HepG2 (cell line): ENCODE measurements at regions not wholly inside any gene's neighbourhood (a gene's known extent, or its start where the extent isn't known, plus 50 kb on each side); places are given as distances from the start of the nearest gene placed in this dataset.

Experiments used
- ATAC-seq: fragments of 200-7000 bp; cut with Tn5 transposase; 3 replicates; pipeline ENCODE4 v1.9.1; 2020; ENCODE audit warnings: mild to moderate bottlenecking, moderate library complexity
- BruUV-seq: library from RNA; stranded (reverse); fragments of 400-500 nt; replicated peaks from 2 replicates; lab custom pipeline; 2021; lab: Mats Ljungman, UMichigan
- CTCF ChIA-PET: fragments of 300-600 bp; formaldehyde crosslinking; extraction: SDS; loops from one replicate; lab custom pipeline; 2021; ENCODE audit warnings: low total read pairs, inconsistent platforms, low intra/inter-chr PET ratio; lab: Yijun Ruan, JAX
- POLR2A ChIA-PET: fragments of 350-600 bp; sonication (Branson Sonifier 250); formaldehyde crosslinking; loops from one replicate; lab custom pipeline; 2020; ENCODE audit warnings: antibody characterized with exemption, inconsistent platforms; lab: Yijun Ruan, JAX
- DNase-seq: peaks from one replicate; pipeline ENCODE4 v3.0.0-alpha.2; 2015; ENCODE audit warnings: low spot score
- FAIRE-seq: peaks from 3 replicates; lab custom pipeline; 2011; peaks lifted over from hg19 to GRCh38; lab: Jason Lieb, UNC
- H2AFZ ChIP-seq: one replicate; pipeline ENCODE4 v1.6.1; 2011; ENCODE audit warnings: low read length, inconsistent platforms
- H3K27ac ChIP-seq: fragments of 300-600 bp; 3 replicates; pipeline ENCODE4 v1.8.0; 2011; ENCODE audit warnings: mixed run types, mild to moderate bottlenecking, mixed read lengths, low read length, inconsistent platforms; ENCODE audit not compliant: insufficient read depth; ENCODE audit errors: extremely low read length
- H3K27me3 ChIP-seq, 2 experiments: fragments of 200-600 bp in 1 of 2; 2 replicates in 1 of 2; 3 replicates in 1 of 2; pipeline versions ENCODE4 v1.6.0 to v1.8.0; 2011; ENCODE audit warnings: low read length in 2 of 2, mild to moderate bottlenecking in 2 of 2, moderate library complexity in 2 of 2, inconsistent platforms in 1 of 2; ENCODE audit not compliant: insufficient read depth in 2 of 2, control insufficient read depth in 1 of 2
- H3K36me3 ChIP-seq, 2 experiments: fragments of 200-600 bp in 1 of 2; replicated peaks in 1 of 2; 2 replicates in 1 of 2; 3 replicates in 1 of 2; pipeline versions ENCODE4 v1.5.1 to v1.8.0; 2011; ENCODE audit warnings: low read length in 2 of 2, inconsistent platforms in 1 of 2; ENCODE audit not compliant: insufficient read depth in 2 of 2, control insufficient read depth in 1 of 2
- H3K4me1 ChIP-seq: 2 replicates; pipeline ENCODE4 v1.5.1; 2012; ENCODE audit warnings: low read length, inconsistent platforms; ENCODE audit not compliant: insufficient read depth
- H3K4me2 ChIP-seq: 2 replicates; pipeline ENCODE4 v1.6.0; 2011; ENCODE audit warnings: low read depth, low read length, inconsistent platforms
- H3K4me3 ChIP-seq, 3 experiments: fragments of 200-600 bp in 1 of 3; sonication (generic), shearing (Covaris generic) in 1 of 3; replicated peaks in 1 of 3; 2 replicates each; pipeline ENCODE4 v1.5.1; 2011 to 2016; ENCODE audit warnings: low read length in 3 of 3, inconsistent platforms in 2 of 3, low read depth in 2 of 3, mild to moderate bottlenecking in 2 of 3, control low read depth in 1 of 3, mixed read lengths in 1 of 3; ENCODE audit not compliant: insufficient read depth in 1 of 3
- H3K79me2 ChIP-seq: one replicate; pipeline ENCODE4 v1.6.1; 2011; ENCODE audit warnings: low read length, inconsistent platforms; ENCODE audit not compliant: insufficient read depth
- H3K9ac ChIP-seq: 2 replicates; pipeline ENCODE4 v1.6.0; 2011; ENCODE audit warnings: mild to moderate bottlenecking, low read depth, low read length, inconsistent platforms; ENCODE audit not compliant: insufficient read depth
- H3K9me3 ChIP-seq: 2 replicates; pipeline ENCODE4 v1.5.1; 2012; ENCODE audit warnings: mild to moderate bottlenecking, low read length
- H4K20me1 ChIP-seq: 2 replicates; pipeline ENCODE4 v1.6.0; 2011; ENCODE audit warnings: inconsistent platforms, mild to moderate bottlenecking, low read length, moderate library complexity; ENCODE audit not compliant: insufficient read depth
- AGO1 ChIP-seq: fragments of 200-400 bp; formaldehyde crosslinking; IDR thresholded peaks from 2 replicates; pipeline ENCODE4 v1.6.1; 2017; ENCODE audit warnings: mild to moderate bottlenecking, low read depth, low read length, moderate library complexity; ENCODE audit not compliant: poor library complexity, severe bottlenecking
- ARHGAP35 ChIP-seq: sonication (generic); formaldehyde crosslinking; IDR thresholded peaks from 2 replicates; pipeline ENCODE4 v1.9.0; 2022; ENCODE audit warnings: mild to moderate bottlenecking, inconsistent platforms, moderate library complexity, missing genetic modification reagents, borderline replicate concordance
- ATRX ChIP-seq: sonication (generic); formaldehyde crosslinking; IDR thresholded peaks from 2 replicates; pipeline ENCODE4 v1.4.0; 2020; ENCODE audit warnings: missing genetic modification reagents, borderline replicate concordance
- CHCHD3 ChIP-seq: sonication (generic); formaldehyde crosslinking; IDR thresholded peaks from 2 replicates; pipeline ENCODE4 v1.8.0; 2022; ENCODE audit warnings: mild to moderate bottlenecking, missing genetic modification reagents, moderate library complexity
- FOXA1 ChIP-seq, 2 experiments: fragments of 450-650 bp in 1 of 2; sonication (generic) in 1 of 2; formaldehyde crosslinking in 1 of 2; IDR thresholded peaks; 2 replicates each; pipeline versions ENCODE4 v1.4.0 to v1.6.1; 2016 to 2020; ENCODE audit warnings: missing genetic modification reagents in 1 of 2
- GZF1 ChIP-seq: sonication (generic); formaldehyde crosslinking; IDR thresholded peaks from 2 replicates; pipeline ENCODE4 v1.5.1; 2020; ENCODE audit warnings: mild to moderate bottlenecking, missing genetic modification reagents
- MBNL3 ChIP-seq: fragments of 250-450 bp; sonication (Bioruptor Pico); conservative IDR thresholded peaks from 2 replicates; pipeline ENCODE4 v1.8.0; 2022; ENCODE audit warnings: mild to moderate bottlenecking, inconsistent platforms
- RFX3 ChIP-seq: IDR thresholded peaks from 2 replicates; pipeline ENCODE4 v1.6.1; 2016; ENCODE audit warnings: missing biosample characterization, missing genetic modification reagents
- SAFB2 ChIP-seq: sonication (generic); formaldehyde crosslinking; IDR thresholded peaks from 2 replicates; pipeline ENCODE4 v1.5.1; 2020; ENCODE audit warnings: missing genetic modification reagents, low read depth, mild to moderate bottlenecking, borderline replicate concordance
- SRF ChIP-seq: IDR thresholded peaks from 2 replicates; pipeline ENCODE4 v1.6.1; 2011; ENCODE audit warnings: mild to moderate bottlenecking, low read depth, low read length, moderate library complexity
- ZFY ChIP-seq: sonication (generic); formaldehyde crosslinking; IDR thresholded peaks from 2 replicates; pipeline ENCODE4 v1.4.0; 2020; ENCODE audit warnings: missing genetic modification reagents
- ZNF670 ChIP-seq: sonication (generic); formaldehyde crosslinking; IDR thresholded peaks from 2 replicates; pipeline ENCODE4 v1.8.0; 2022; ENCODE audit warnings: mild to moderate bottlenecking, missing genetic modification reagents, borderline replicate concordance
- ZNF777 ChIP-seq: sonication (generic); formaldehyde crosslinking; IDR thresholded peaks from 2 replicates; pipeline ENCODE4 v1.4.0; 2020; ENCODE audit warnings: missing genetic modification reagents
- WGBS: methylation state at CpG from one replicate; pipeline ENCODE4 v1.1.6; 2017; ENCODE audit warnings: low lambda C conversion rate; 5-methylcytosine and 5-hydroxymethylcytosine counted together
- in situ Hi-C: cut with HindIII; loops from 2 replicates; pipeline ENCODE4 v1.10.0; 2017; ENCODE audit warnings: low pct_unique_long_range_greater_than_20kb; ENCODE audit not compliant: extremely low pct_ligation_motif_present
- intact Hi-C: fragments of 100-400 bp; cut with micrococcal nuclease; formaldehyde crosslinking; loops from one replicate; pipeline ENCODE4 v1.10.0; 2022; ENCODE audit not compliant: unreplicated experiment
- TF ChIP-seq, protein P1 (sequence below), 2 experiments: fragments of 450-650 bp in 1 of 2; sonication (generic) in 1 of 2; formaldehyde crosslinking in 1 of 2; IDR thresholded peaks; 2 replicates each; pipeline versions ENCODE4 v1.6.1 to v1.8.0; 2016 to 2022; ENCODE audit warnings: antibody characterized with exemption in 1 of 2, mild to moderate bottlenecking in 1 of 2, missing genetic modification reagents in 1 of 2

DNA sequence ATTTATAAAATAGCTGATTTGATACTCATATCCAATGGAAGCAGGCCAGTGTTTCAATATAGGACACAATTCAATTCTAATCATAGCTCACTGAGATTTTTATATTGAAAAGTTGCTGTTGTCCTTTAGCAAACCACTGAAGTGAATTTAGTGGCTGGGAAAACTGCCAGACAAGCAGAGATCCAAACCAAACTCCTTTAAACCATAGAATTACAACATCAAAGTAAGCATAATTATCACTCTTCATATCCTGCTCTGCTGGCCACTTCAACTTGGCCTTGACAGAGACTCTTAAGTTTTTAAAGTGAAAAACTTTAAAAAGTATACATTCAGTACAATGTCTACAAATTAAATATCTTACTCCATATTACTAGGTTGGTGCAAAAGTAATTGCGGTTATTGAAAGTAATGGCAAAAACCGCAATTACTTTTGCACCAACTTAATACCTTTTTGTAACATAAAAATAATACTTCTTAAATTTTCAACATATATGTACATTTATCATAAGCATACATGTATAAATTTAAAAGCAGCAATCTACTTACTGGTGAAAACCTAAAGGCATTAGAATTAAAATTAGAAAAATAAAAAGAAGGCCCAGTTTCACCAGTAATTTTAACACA lies 433.0 kb downstream of the PCDH10 start (continued):
- TF ChIP-seq, protein P1, sequence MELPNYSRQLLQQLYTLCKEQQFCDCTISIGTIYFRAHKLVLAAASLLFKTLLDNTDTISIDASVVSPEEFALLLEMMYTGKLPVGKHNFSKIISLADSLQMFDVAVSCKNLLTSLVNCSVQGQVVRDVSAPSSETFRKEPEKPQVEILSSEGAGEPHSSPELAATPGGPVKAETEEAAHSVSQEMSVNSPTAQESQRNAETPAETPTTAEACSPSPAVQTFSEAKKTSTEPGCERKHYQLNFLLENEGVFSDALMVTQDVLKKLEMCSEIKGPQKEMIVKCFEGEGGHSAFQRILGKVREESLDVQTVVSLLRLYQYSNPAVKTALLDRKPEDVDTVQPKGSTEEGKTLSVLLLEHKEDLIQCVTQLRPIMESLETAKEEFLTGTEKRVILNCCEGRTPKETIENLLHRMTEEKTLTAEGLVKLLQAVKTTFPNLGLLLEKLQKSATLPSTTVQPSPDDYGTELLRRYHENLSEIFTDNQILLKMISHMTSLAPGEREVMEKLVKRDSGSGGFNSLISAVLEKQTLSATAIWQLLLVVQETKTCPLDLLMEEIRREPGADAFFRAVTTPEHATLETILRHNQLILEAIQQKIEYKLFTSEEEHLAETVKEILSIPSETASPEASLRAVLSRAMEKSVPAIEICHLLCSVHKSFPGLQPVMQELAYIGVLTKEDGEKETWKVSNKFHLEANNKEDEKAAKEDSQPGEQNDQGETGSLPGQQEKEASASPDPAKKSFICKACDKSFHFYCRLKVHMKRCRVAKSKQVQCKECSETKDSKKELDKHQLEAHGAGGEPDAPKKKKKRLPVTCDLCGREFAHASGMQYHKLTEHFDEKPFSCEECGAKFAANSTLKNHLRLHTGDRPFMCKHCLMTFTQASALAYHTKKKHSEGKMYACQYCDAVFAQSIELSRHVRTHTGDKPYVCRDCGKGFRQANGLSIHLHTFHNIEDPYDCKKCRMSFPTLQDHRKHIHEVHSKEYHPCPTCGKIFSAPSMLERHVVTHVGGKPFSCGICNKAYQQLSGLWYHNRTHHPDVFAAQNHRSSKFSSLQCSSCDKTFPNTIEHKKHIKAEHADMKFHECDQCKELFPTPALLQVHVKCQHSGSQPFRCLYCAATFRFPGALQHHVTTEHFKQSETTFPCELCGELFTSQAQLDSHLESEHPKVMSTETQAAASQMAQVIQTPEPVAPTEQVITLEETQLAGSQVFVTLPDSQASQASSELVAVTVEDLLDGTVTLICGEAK (IDR thresholded peaks at IDR 0.05): peak; percentile 89
- TF ChIP-seq, protein P1 (CRISPR knock-in tag; IDR thresholded peaks at IDR 0.05): no peak

DNA sequence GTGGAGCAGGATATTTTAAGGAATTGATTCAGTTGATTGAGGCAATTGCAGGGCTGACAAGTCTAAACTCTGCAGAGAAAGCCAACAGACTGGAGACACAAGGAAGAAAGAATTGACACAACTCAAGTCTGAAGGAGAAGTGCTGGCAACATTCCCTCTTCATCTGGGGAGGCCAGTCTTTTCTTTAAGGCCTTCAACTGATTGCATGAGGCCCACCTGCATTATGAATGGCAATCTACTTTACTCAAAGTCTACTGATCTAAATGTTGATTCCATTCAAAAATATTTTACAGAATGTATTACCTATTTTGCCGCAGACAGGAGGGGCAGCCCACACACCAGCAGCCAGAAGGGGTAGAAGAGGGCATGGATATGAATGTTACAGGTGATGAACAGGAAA lies 425.2 kb downstream of the PCDH10 start:
- POLR2A ChIA-PET: no interaction called here
- 0% methylated on average over 1 of the region's 1 CpG for WGBS
- TF ChIP-seq SAFB2 (CRISPR knock-in tag) (no peak), FOXA1 (IDR thresholded peaks at IDR 0.05) (no peak), FOXA1 (CRISPR knock-in tag; IDR thresholded peaks at IDR 0.05) (no peak), ATRX (CRISPR knock-in tag) (no peak), CHCHD3 (CRISPR knock-in tag) (no peak), ZNF777 (CRISPR knock-in tag) (no peak), GZF1 (CRISPR knock-in tag) (no peak), RFX3 (CRISPR knock-in tag) (no peak), ZNF670 (CRISPR knock-in tag) (no peak), SRF (no peak), ARHGAP35 (CRISPR knock-in tag) (no peak), MBNL3 (CRISPR knock-in tag) (no peak), ZFY (CRISPR knock-in tag) (no peak), AGO1 (no peak)

More for the DNA sequence above, 425.2 kb downstream of the PCDH10 start:
- in situ Hi-C loops: no loop called here
- H3K4me1 ChIP-seq: no peaks in the 10 kb centered on the region
- intact Hi-C loops: no loop called here
- H3K79me2 ChIP-seq: no peaks in the 10 kb centered on the region
- ATAC-seq (no peak), DNase-seq (no peak), FAIRE-seq (no peak)
- no peaks in the 10 kb centered on the region for H3K9me3 ChIP-seq
- H3K4me3 ChIP-seq: no peak overlapping the region
- no peak overlapping the region for H3K4me2 ChIP-seq
- no peaks in the 10 kb centered on the region for H3K36me3 ChIP-seq
- no peaks in the 10 kb centered on the region for H4K20me1 ChIP-seq
- no peak overlapping the region for H3K27ac ChIP-seq
- CTCF ChIA-PET: no interaction called here
- H3K27me3 ChIP-seq: no peaks in the 10 kb centered on the region
- H2AFZ ChIP-seq: no peak overlapping the region
- no peak overlapping the region for H3K9ac ChIP-seq
- BruUV-seq: no TSS peak
